ENCODE measurements at regions not wholly inside any gene's neighbourhood (a gene's known extent, or its start where the extent isn't known, plus 50 kb on each side); places are given as distances from the start of the nearest gene placed in this dataset.
"Not testable (repeated sequence)": the region's sequence is repeated elsewhere in the genome, so short reads cannot be mapped to it uniquely, and the experiment has no call there.

GRCh38 chr7:29649028-29649716 lies 85.5 kb downstream of the PRR15 start:
- no peak for DNase-seq (ENCODE audit: low read depth in 4 of 4, low spot score in 3 of 4)

GRCh38 chr7:29649876-29650275 lies 86.2 kb downstream of the PRR15 start:
- DNase-seq (ENCODE audit: low read depth in 4 of 4, low spot score in 3 of 4) = no peak

DNA sequence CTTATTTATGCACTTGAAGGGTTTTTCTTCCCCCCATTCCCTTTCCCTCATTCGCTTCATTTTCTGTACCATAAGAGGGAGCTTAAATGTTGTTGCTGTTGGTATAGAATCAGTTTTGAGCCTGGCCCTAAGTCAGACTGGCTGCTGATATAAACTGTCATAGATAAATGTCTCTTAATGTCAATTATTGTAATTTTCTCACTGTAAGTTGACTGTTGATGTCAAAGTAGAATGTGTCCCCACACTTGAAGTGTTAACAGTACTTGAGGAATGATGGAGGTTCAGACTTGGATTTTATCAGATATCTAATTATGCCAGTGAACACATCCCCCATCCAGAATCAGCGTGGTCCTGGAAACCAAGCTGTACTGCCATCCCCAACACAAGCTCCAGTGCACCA lies 87.8 kb downstream of the PRR15 start:
- DNase-seq (ENCODE audit: low read depth in 4 of 4, low spot score in 3 of 4) = no peak

DNA sequence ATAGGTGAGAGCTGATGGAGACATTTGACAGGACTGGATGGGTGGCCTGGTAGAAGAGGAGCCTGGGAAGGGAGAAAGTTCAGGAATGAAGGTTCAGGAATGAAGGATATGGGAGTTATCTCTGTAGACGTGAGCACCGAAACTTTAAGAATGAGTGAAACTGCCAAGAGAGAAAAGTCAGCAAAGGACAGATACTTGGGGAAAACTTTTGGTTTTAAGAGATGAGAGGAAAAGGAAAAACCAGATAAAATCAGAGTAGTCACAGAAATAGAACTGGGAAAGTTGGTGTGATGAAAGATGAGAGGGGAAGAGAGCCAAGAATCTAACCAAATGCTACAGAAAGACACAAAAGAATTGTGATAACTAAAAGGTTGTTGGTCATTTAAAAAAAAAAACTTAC lies 88.9 kb downstream of the PRR15 start:
- DNase-seq (ENCODE audit: low read depth in 4 of 4, low spot score in 3 of 4) = no peak

DNA sequence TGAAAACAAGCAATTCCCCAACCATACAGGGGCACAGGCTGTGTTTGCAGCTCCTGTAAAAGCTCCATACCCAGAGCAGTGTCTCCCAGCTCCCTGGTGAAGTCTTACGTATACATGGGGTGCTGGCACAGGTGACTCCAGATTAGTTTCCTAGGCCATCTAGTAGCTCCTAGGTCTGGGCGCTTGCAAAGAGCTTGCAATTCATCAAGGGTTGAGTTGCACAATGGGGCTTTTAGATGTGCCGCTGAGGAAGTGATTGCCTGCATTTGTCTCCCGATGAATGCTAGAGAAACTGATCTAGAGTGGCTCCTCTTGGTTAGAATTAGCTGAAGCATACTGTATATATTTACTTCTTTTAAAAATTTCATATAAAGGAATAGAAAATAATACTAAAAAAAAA lies 90.7 kb downstream of the PRR15 start:
- DNase-seq (ENCODE audit: low read depth in 4 of 4, low spot score in 3 of 4) = not testable (repeated sequence)

- DNase-seq (ENCODE audit: low read depth in 4 of 4, low spot score in 3 of 4) = no peak
Measured at GRCh38 chr7:29657288-29657687, 93.7 kb downstream of the PRR15 start.

DNA sequence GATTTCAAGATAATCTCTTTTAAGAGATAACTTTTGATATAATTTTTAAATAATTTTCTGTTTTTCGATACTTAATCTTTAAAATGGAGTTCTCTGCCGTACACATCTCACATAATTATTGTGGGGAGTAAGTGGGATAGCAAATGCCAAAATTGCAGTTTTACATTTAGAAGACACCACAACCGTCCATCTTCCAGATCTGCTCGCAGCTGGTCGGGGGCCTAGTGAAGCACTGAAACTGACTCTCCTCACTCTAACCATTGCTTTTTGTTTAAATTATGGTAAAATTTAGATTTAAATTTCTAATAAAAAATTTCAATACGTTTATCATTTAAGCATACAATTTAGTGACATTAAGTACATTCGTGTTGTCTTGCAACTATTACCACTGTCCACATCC lies 94.2 kb downstream of the PRR15 start:
- no peak for DNase-seq (ENCODE audit: low read depth in 4 of 4, low spot score in 3 of 4)

GRCh38 chr7:29659213-29659612 lies 95.6 kb downstream of the PRR15 start:
- not testable (repeated sequence) for DNase-seq (ENCODE audit: low read depth in 4 of 4, low spot score in 3 of 4)

DNA sequence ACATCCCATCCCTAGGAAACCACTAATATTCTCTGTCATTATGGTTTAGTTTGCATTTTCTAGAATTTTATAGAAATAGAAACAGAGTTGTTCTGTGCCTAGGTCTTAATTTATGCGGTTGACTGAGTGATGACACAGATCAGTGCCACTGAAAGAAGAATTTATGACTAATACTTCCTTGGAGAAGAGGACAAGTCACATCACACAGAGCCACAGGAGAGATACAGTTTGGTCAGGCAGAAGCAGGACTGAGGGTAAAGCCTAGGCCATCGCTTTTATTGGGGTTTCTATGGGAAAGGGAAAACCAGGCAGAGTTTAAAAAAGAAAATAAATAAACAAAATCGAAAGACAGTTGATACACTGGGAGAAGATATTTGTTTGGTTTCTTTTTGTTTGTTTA lies 99.3 kb downstream of the PRR15 start:
- not testable (repeated sequence) for DNase-seq (ENCODE audit: low read depth in 4 of 4, low spot score in 3 of 4)

DNA sequence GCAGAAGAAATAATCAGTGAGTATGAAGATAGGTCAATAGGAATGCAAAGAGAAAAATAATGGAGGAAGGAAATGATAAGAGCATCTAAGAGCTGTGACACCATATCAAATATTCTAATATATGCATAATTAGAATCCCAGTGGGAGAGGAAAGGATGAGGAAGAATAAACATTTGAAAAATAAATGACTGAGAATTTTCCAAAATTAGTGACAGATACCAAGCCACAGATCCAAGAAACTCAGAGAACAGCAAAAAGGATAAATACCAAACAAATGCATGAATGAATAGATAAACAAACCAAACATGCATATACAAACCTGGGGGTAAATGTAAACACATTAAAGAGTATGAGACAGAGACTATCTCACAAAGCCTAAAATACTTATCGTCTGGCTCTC lies 101.4 kb downstream of the PRR15 start:
- not testable (repeated sequence) for DNase-seq (ENCODE audit: low read depth in 4 of 4, low spot score in 3 of 4)

DNA sequence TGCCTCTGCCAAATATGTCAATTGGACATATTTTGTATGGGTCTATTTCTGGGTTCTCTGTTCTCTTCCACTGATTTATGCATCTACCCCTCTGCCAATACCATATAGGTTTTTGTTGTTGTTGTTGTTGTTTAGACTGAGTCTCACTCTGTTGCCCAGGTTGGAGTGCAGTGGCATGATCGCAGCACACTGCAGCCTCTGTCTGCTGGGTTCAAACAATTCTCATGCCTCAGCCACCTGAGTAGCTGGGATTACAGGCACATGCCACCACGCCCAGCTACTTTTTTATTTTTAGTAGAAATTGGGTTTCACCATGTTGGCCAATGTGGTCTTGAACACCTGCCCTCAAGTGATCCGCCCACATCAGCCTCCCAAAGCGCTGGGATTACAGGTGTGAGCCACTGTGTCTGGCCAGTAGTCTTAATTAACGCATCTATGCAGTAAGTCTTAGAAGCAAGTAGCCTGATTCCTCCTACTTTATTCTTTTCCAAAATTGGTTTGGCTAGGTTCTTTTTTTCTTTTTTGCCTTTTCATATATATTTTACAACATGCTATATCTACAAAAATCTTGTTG lies 103.5 kb downstream of the PRR15 start:
- DNase-seq (ENCODE audit: low read depth in 4 of 4, low spot score in 3 of 4) = not testable (repeated sequence)

DNA sequence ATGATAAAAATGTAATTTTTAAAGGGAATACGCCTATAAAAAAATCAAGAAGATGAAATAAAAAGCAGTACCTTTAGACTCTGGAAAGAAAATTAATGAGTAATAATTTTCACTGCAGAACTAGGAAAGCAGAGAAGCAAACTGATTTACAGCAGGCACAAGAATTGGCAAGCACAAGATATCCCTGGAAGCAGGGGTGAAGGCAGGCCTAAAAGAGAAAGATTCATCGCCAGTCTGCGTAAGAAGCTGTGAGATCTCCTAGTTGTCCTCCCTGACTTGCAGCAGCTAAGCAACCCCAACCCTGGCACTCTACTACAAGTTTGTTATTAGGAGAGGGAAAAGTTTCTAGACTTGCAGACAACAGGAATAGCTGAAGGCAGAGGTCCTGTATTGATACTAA lies 107.7 kb downstream of the PRR15 start:
- not testable (repeated sequence) for DNase-seq (ENCODE audit: low read depth in 4 of 4, low spot score in 3 of 4)

- not testable (repeated sequence) for DNase-seq (ENCODE audit: low read depth in 4 of 4, low spot score in 3 of 4)
Measured at GRCh38 chr7:29673635-29674034, 110.0 kb downstream of the PRR15 start.

GRCh38 chr7:29674626-29675025 lies 111.0 kb downstream of the PRR15 start:
- not testable (repeated sequence) for DNase-seq (ENCODE audit: low read depth in 4 of 4, low spot score in 3 of 4)

DNA sequence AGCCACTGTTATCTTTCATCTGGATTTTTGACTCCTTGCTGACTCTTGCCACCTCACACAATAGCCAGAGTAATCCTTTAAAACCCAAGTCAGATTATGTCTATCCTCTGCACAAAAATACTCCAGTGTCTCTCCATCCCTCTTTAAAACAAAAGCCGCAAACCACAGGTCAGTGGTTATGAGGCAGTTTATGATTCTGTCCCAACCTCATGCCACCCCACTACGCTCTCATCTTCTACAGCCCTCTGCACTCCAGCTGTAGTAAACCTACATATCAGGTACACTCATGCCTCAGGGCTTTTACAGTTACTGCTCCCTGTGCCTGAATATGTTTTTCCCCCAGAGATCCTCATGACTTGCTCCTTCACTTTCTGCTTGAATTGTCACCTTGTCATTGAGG lies 113.6 kb downstream of the PRR15 start:
- not testable (repeated sequence) for DNase-seq (ENCODE audit: low read depth in 4 of 4, low spot score in 3 of 4)

- DNase-seq (ENCODE audit: low read depth in 4 of 4, low spot score in 3 of 4) = not testable (repeated sequence)
Measured at GRCh38 chr7:29679963-29680362, 116.3 kb downstream of the PRR15 start.

GRCh38 chr7:29680601-29681000 lies 117.0 kb downstream of the PRR15 start:
- DNase-seq (ENCODE audit: low read depth in 4 of 4, low spot score in 3 of 4) = not testable (repeated sequence)

DNA sequence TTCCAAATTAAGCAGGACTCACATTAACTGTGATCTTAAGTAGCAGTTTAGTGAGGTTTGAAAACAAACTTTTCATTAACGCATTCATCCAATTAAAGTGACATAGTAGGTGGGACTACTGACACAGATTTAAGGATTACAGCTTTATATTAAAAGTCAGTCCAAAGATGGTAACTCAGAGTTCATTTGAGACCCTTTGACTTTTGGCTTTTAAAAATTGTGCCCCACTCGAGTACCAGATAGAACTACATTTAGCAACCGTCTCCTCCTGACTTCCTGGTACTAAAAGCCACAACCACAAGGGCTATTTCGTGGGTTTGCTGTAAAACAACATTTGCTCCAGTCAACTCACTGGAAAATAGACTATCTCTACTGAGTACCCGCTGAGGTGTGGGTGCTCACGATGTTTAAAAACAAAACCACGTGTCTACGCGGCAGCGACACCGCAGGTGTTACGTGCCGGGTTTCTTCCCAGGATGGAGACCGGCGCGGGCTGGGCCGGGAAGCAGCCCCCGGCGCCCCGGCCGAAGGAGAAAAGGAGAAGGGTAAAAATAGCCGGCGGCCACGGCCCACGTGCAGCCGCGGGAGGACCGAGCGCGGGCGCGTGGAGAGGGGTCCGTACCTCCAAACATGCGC lies 120.6 kb downstream of the PRR15 start:
- DNase-seq (ENCODE audit: low read depth in 4 of 4, low spot score in 3 of 4) = not testable (repeated sequence)

DNA sequence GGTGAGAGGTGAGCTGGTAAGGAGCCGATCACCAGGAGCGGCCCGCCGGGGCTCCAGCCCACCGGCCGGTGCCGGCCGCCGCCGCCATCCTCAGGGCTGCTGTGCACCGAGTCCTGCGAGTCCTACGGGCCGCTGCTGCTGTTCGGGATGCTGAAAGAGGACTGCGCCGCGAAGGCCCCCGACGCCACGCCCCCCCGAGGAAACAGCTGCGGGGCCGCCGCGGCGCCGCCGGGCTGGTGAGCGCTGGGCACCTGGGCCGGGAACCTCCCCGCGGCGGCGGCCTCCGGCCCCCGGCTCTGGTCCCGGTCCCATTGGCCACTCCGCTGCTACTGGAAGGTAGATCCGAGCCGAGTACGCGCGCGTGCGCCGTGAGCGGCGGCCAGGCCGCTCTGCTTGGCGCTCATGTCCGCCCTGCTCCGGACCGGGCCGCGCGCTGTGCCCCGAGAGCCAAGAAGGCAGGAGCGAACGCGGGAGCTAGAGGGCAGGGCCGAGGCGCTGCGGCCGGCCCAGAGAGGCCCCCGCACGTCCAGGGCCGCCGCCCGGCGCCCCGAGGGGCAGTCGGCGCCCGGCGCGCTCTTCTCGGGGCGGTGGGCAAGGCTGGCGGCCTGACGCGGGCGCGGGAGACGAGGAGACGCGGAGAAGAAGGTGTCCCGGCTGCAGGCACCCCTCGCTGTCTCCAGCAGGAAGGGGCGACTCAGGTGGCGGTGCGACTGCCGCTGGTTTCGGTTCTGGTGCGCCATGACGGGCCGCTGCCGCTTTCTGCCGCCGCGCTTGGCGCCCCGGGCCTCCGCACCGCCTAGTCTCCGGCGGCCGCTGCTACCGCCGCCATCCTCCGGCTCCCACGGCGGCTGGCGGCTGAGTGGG lies 121.3 kb upstream of the WIPF3 start:
- DNase-seq (ENCODE audit: low read depth in 4 of 4, low spot score in 3 of 4) = peak in 3 of 4 donors; percentile 24 to 60 (median 38)

DNA sequence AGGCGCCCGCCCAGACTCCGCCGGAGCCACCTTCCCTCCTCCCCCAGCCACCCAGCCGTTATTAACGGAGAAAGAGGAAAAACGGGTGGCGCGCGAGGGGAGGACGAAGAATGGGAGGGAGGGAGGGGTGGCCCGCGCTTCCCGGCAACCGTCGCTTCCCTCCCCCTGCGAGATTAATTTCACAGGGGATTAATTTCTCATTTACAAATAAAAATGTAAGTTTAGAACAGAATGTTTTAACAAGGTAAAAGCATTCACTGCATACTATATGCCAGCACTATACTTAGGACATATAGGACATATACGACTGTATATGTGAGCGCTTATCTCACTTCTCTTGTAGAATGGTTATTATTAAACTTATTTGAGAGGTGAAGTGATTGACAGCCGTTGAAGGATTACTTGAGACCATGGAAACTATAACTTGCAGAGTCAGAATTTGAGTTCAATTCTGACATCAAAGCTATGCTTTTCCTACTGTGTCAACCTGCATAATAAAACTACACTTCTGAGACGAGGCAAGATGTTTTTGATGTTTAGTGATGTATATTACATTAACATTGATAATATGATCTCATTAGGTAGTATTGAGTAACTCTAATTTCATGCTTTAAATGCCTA lies 120.5 kb upstream of the WIPF3 start:
- DNase-seq (ENCODE audit: low read depth in 4 of 4, low spot score in 3 of 4) = not testable (repeated sequence)

DNA sequence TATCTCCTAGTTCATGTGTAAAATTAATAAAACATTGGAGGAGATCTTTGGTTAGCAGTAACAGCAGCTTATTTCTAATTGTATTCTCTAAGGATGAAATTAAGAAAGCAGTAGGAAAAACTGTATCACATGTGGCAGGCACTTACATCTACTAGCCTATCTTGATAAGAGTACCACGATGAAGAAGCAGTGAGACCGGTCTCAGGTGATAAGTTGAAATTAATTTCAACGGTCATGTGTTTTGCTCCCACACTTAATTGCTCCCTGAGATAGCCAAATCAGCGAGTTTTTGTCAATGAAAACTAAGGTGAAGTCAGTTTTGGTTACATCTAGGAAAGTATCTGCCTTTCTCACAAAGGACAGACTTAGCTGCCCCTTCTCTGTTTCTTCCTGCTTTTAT lies 115.8 kb upstream of the WIPF3 start:
- DNase-seq (ENCODE audit: low read depth in 4 of 4, low spot score in 3 of 4) = not testable (repeated sequence)
